IMR-90 (cell line): ENCODE measurements at regions not wholly inside any gene's neighbourhood (a gene's known extent, or its start where the extent isn't known, plus 50 kb on each side); places are given as distances from the start of the nearest gene placed in this dataset.

Source experiments
- BHLHE40 ChIP-seq: fragments of 150-350 bp; IDR thresholded peaks from 2 replicates; pipeline ENCODE4 v1.6.1; 2016; ENCODE audit warnings: mild to moderate bottlenecking, low read depth, low read length
- CEBPB ChIP-seq: IDR thresholded peaks from 2 replicates; pipeline ENCODE4 v1.6.1; 2012; ENCODE audit warnings: low read depth, low read length, improper control_type of control experiment
- CTCF ChIP-seq: conservative IDR thresholded peaks from 2 replicates; pipeline ENCODE4 v1.5.1; 2012; ENCODE audit warnings: mild to moderate bottlenecking, low read depth, low read length, improper control_type of control experiment
- FOS ChIP-seq: fragments of 150-350 bp; IDR thresholded peaks from 2 replicates; pipeline ENCODE4 v1.6.1; 2016; ENCODE audit warnings: low read depth, low read length
- MXI1 ChIP-seq: IDR thresholded peaks from 2 replicates; pipeline ENCODE4 v1.6.1; 2012; ENCODE audit warnings: low read depth, mild to moderate bottlenecking, low read length, moderate library complexity, borderline replicate concordance
- NFE2L2 ChIP-seq: fragments of 150-350 bp; IDR thresholded peaks from 2 replicates; pipeline ENCODE4 v1.6.1; 2016; ENCODE audit warnings: low read depth, mild to moderate bottlenecking, low read length
- POLR2A ChIP-seq: IDR thresholded peaks from 2 replicates; pipeline ENCODE4 v1.6.1; 2012; ENCODE audit warnings: mild to moderate bottlenecking, low read depth, low read length
- RAD21 ChIP-seq: IDR thresholded peaks from 2 replicates; pipeline ENCODE4 v1.6.1; 2012; ENCODE audit warnings: low read length, improper control_type of control experiment
- RCOR1 ChIP-seq: IDR thresholded peaks from 2 replicates; pipeline ENCODE4 v1.6.1; 2012; ENCODE audit warnings: mild to moderate bottlenecking, low read length, improper control_type of control experiment; ENCODE audit not compliant: insufficient replicate concordance
- SMC3 ChIP-seq: fragments of 150-350 bp; IDR thresholded peaks from 2 replicates; pipeline ENCODE4 v1.6.1; 2016; ENCODE audit warnings: low read depth, mild to moderate bottlenecking, antibody characterized with exemption, low read length, moderate library complexity
- TF ChIP-seq, protein P1 (sequence below): fragments of 150-350 bp; IDR thresholded peaks from 2 replicates; pipeline ENCODE4 v1.6.1; 2017; ENCODE audit warnings: mild to moderate bottlenecking, antibody characterized with exemption, low read length, low read depth

DNA sequence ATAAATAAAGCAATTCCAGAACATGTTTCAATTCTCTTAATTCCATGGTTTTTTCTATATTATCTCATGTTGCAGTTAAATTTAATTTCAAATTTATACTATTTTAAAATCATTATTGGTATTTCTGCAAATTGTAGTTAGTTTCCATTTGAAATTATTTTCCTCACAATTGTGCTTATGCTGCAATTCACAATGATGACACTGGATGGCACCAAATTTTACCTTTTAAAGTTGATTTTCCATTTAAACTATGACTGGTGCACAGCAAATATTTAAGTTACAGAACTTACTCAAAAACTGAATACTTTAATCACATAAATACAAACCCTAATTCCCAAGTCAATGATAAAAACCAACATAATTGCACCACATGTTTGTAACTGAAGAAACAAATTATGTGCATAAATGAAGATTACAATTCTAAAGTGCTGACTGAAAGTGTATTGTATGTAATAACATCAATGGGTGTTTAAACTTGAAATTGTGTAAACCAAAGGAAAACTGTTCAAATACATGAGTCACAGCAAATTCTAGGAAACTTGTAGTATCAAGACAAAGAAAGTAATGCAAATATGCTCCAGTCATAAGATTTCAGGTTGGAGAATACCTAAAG lies 75.3 kb upstream of the AASS start:
- TF ChIP-seq POLR2A (no peak), CTCF (peak; percentile 68), NFE2L2 (no peak), SMC3 (peak; percentile 53), FOS (no peak), MXI1 (no peak), RAD21 (peak; percentile 61), BHLHE40 (no peak), CEBPB (no peak), RCOR1 (no peak)
- TF ChIP-seq, protein P1, sequence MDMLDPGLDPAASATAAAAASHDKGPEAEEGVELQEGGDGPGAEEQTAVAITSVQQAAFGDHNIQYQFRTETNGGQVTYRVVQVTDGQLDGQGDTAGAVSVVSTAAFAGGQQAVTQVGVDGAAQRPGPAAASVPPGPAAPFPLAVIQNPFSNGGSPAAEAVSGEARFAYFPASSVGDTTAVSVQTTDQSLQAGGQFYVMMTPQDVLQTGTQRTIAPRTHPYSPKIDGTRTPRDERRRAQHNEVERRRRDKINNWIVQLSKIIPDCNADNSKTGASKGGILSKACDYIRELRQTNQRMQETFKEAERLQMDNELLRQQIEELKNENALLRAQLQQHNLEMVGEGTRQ: no peak
